VCaP (cell line): ENCODE measurements at regions not wholly inside any gene's neighbourhood (a gene's known extent, or its start where the extent isn't known, plus 50 kb on each side); places are given as distances from the start of the nearest gene placed in this dataset.
A peak's percentile ranks its signal among the peaks of the same experiment; 100 is the strongest.

ENCODE experiments used
- H3K27ac ChIP-seq: fragments of 450-650 bp; 2 replicates; pipeline ENCODE4 v1.5.1; 2017
- CTCF ChIP-seq: fragments of 450-650 bp; conservative IDR thresholded peaks from 2 replicates; pipeline ENCODE4 v1.5.1; 2017; ENCODE audit warnings: mild to moderate bottlenecking, moderate library complexity

GRCh38 chr7:21253740-21254687 lies 173.9 kb upstream of the SP4 start:
- peak; percentile 90 for TF ChIP-seq CTCF
- H3K27ac ChIP-seq = no peak overlapping the region

GRCh38 chr7:21256310-21256877 lies 171.5 kb upstream of the SP4 start:
- H3K27ac ChIP-seq = no peak overlapping the region
- TF ChIP-seq CTCF = peak; percentile 78

GRCh38 chr7:21260939-21261338 lies 166.9 kb upstream of the SP4 start:
- no peak overlapping the region for H3K27ac ChIP-seq
- TF ChIP-seq CTCF = no peak

GRCh38 chr7:21261627-21262594 lies 166.0 kb upstream of the SP4 start:
- peak; percentile 78 for TF ChIP-seq CTCF
- H3K27ac ChIP-seq = no peak overlapping the region

- no peak for TF ChIP-seq CTCF
- H3K27ac ChIP-seq = no peak overlapping the region
Measured at GRCh38 chr7:21269021-21269420, 158.9 kb upstream of the SP4 start.

- TF ChIP-seq CTCF = no peak
- H3K27ac ChIP-seq = no peak overlapping the region
Measured at GRCh38 chr7:21276471-21277035, 151.3 kb upstream of the SP4 start.

GRCh38 chr7:21278944-21279343 lies 148.9 kb upstream of the SP4 start:
- TF ChIP-seq CTCF = no peak

More at GRCh38 chr7:21278944-21279343, 148.9 kb upstream of the SP4 start:
- H3K27ac ChIP-seq = no peak overlapping the region
